T-helper 1 cell treated with Interleukin-12 subunit alpha and Interleukin-12 subunit beta and Interleukin-4 antibody, amounts not matched to agents 30 μg/mL and 1 μg/mL, for 36 hours (primary cell): ENCODE measurements at regions not wholly inside any gene's neighbourhood (a gene's known extent, or its start where the extent isn't known, plus 50 kb on each side); places are given as distances from the start of the nearest gene placed in this dataset.

Experiments
- H3K27ac Mint-ChIP-seq: one replicate; pipeline ENCODE4 v1.8.0; 2021; ENCODE audit warnings: mild to moderate bottlenecking, mixed read lengths
- H3K27me3 Mint-ChIP-seq: one replicate; pipeline ENCODE4 v1.8.0; 2021; ENCODE audit warnings: low read depth, mixed read lengths
- H3K36me3 Mint-ChIP-seq: one replicate; pipeline ENCODE4 v1.8.0; 2021; ENCODE audit warnings: low read depth, mixed read lengths
- H3K4me1 Mint-ChIP-seq: one replicate; pipeline ENCODE4 v1.8.0; 2021; ENCODE audit warnings: low read depth, mixed read lengths
- H3K4me3 Mint-ChIP-seq: one replicate; pipeline ENCODE4 v1.8.0; 2021; ENCODE audit warnings: mild to moderate bottlenecking, moderate library complexity, mixed read lengths
- H3K9me3 Mint-ChIP-seq: one replicate; pipeline ENCODE4 v1.8.0; 2021; ENCODE audit warnings: mixed read lengths

- Mint-ChIP-seq H3K36me3 (no peaks in the 10 kb centered on the region), H3K27ac (no peak overlapping the region), H3K4me3 (no peak overlapping the region), H3K9me3 (peaks cover 5% of the 10 kb centered on the region), H3K4me1 (no peaks in the 10 kb centered on the region), H3K27me3 (no peaks in the 10 kb centered on the region)
Observed at GRCh38 chr5:167140548-167141291, 1150.7 kb upstream of the WWC1 start.

GRCh38 chr5:167143716-167144115, 1147.7 kb upstream of the WWC1 start:
- H3K27me3 Mint-ChIP-seq = no peaks in the 10 kb centered on the region
- H3K4me1 Mint-ChIP-seq = no peaks in the 10 kb centered on the region
- H3K36me3 Mint-ChIP-seq = no peaks in the 10 kb centered on the region
- H3K27ac Mint-ChIP-seq = no peak overlapping the region
- peaks cover 7% of the 10 kb centered on the region for H3K9me3 Mint-ChIP-seq
- no peak overlapping the region for H3K4me3 Mint-ChIP-seq

- Mint-ChIP-seq H3K36me3 (no peaks in the 10 kb centered on the region), H3K27me3 (no peaks in the 10 kb centered on the region), H3K27ac (no peak overlapping the region), H3K9me3 (peaks cover 7% of the 10 kb centered on the region), H3K4me3 (no peak overlapping the region), H3K4me1 (no peaks in the 10 kb centered on the region)
Observed at GRCh38 chr5:167145841-167146240, 1145.6 kb upstream of the WWC1 start.

- no peaks in the 10 kb centered on the region for H3K36me3 Mint-ChIP-seq
- H3K9me3 Mint-ChIP-seq = peaks cover 7% of the 10 kb centered on the region
- H3K4me1 Mint-ChIP-seq = no peaks in the 10 kb centered on the region
- H3K4me3 Mint-ChIP-seq = no peak overlapping the region
- H3K27me3 Mint-ChIP-seq = no peaks in the 10 kb centered on the region
- no peak overlapping the region for H3K27ac Mint-ChIP-seq
Observed at GRCh38 chr5:167147879-167148278, 1143.6 kb upstream of the WWC1 start.

GRCh38 chr5:167150661-167151060, 1140.8 kb upstream of the WWC1 start:
- H3K27ac Mint-ChIP-seq = no peak overlapping the region
- no peaks in the 10 kb centered on the region for H3K27me3 Mint-ChIP-seq
- H3K4me3 Mint-ChIP-seq = no peak overlapping the region
- H3K4me1 Mint-ChIP-seq = no peaks in the 10 kb centered on the region
- no peaks in the 10 kb centered on the region for H3K36me3 Mint-ChIP-seq
- peaks cover 3% of the 10 kb centered on the region for H3K9me3 Mint-ChIP-seq

GRCh38 chr5:167152561-167152960, 1138.9 kb upstream of the WWC1 start:
- Mint-ChIP-seq H3K4me1 (no peaks in the 10 kb centered on the region), H3K36me3 (no peaks in the 10 kb centered on the region), H3K27ac (no peak overlapping the region), H3K9me3 (no peaks in the 10 kb centered on the region), H3K4me3 (no peak overlapping the region), H3K27me3 (no peaks in the 10 kb centered on the region)

- Mint-ChIP-seq H3K27me3 (no peaks in the 10 kb centered on the region), H3K4me3 (no peak overlapping the region), H3K4me1 (no peaks in the 10 kb centered on the region), H3K36me3 (no peaks in the 10 kb centered on the region), H3K27ac (no peak overlapping the region), H3K9me3 (no peaks in the 10 kb centered on the region)
Observed at GRCh38 chr5:167155387-167156005, 1135.9 kb upstream of the WWC1 start.

GRCh38 chr5:167156446-167156845, 1135.0 kb upstream of the WWC1 start:
- Mint-ChIP-seq H3K36me3 (no peaks in the 10 kb centered on the region), H3K27me3 (no peaks in the 10 kb centered on the region), H3K27ac (no peak overlapping the region), H3K4me1 (no peaks in the 10 kb centered on the region), H3K9me3 (no peaks in the 10 kb centered on the region), H3K4me3 (no peak overlapping the region)

- Mint-ChIP-seq H3K36me3 (no peaks in the 10 kb centered on the region), H3K4me3 (no peak overlapping the region), H3K27me3 (no peaks in the 10 kb centered on the region), H3K4me1 (no peaks in the 10 kb centered on the region), H3K9me3 (no peaks in the 10 kb centered on the region), H3K27ac (no peak overlapping the region)
Observed at GRCh38 chr5:167158588-167158987, 1132.9 kb upstream of the WWC1 start.

- Mint-ChIP-seq H3K27ac (no peak overlapping the region), H3K27me3 (no peaks in the 10 kb centered on the region), H3K4me1 (no peaks in the 10 kb centered on the region), H3K36me3 (no peaks in the 10 kb centered on the region), H3K9me3 (no peaks in the 10 kb centered on the region), H3K4me3 (no peak overlapping the region)
Observed at GRCh38 chr5:167160388-167160787, 1131.1 kb upstream of the WWC1 start.

- no peak overlapping the region for H3K27ac Mint-ChIP-seq
- peaks cover 20% of the 10 kb centered on the region for H3K9me3 Mint-ChIP-seq
- no peaks in the 10 kb centered on the region for H3K4me1 Mint-ChIP-seq
- H3K4me3 Mint-ChIP-seq = no peak overlapping the region
- no peaks in the 10 kb centered on the region for H3K27me3 Mint-ChIP-seq
- no peaks in the 10 kb centered on the region for H3K36me3 Mint-ChIP-seq
Observed at GRCh38 chr5:167166696-167167095, 1124.7 kb upstream of the WWC1 start.

- no peak overlapping the region for H3K4me3 Mint-ChIP-seq
- H3K36me3 Mint-ChIP-seq = no peaks in the 10 kb centered on the region
- no peaks in the 10 kb centered on the region for H3K27me3 Mint-ChIP-seq
Observed at GRCh38 chr5:167167191-167167795, 1124.2 kb upstream of the WWC1 start.

GRCh38 chr5:167168971-167169370, 1122.5 kb upstream of the WWC1 start:
- Mint-ChIP-seq H3K27me3 (no peaks in the 10 kb centered on the region), H3K27ac (no peak overlapping the region), H3K9me3 (peaks cover 25% of the 10 kb centered on the region), H3K4me1 (no peaks in the 10 kb centered on the region), H3K36me3 (no peaks in the 10 kb centered on the region), H3K4me3 (no peak overlapping the region)

More at GRCh38 chr5:167167191-167167795, 1124.2 kb upstream of the WWC1 start:
- Mint-ChIP-seq H3K4me1 (no peaks in the 10 kb centered on the region), H3K9me3 (peaks cover 20% of the 10 kb centered on the region), H3K27ac (no peak overlapping the region)

GRCh38 chr5:167171056-167171455, 1120.4 kb upstream of the WWC1 start:
- Mint-ChIP-seq H3K36me3 (no peaks in the 10 kb centered on the region), H3K27ac (no peak overlapping the region), H3K4me3 (no peak overlapping the region), H3K27me3 (no peaks in the 10 kb centered on the region), H3K4me1 (no peaks in the 10 kb centered on the region), H3K9me3 (peaks cover 29% of the 10 kb centered on the region)

GRCh38 chr5:167177736-167178135, 1113.7 kb upstream of the WWC1 start:
- H3K27ac Mint-ChIP-seq = no peak overlapping the region
- no peaks in the 10 kb centered on the region for H3K36me3 Mint-ChIP-seq
- H3K9me3 Mint-ChIP-seq = peaks cover 13% of the 10 kb centered on the region
- no peaks in the 10 kb centered on the region for H3K4me1 Mint-ChIP-seq
- H3K4me3 Mint-ChIP-seq = no peak overlapping the region
- H3K27me3 Mint-ChIP-seq = no peaks in the 10 kb centered on the region
